ENCODE measurements at regions not wholly inside any gene's neighbourhood (a gene's known extent, or its start where the extent isn't known, plus 50 kb on each side); places are given as distances from the start of the nearest gene placed in this dataset.

DNA sequence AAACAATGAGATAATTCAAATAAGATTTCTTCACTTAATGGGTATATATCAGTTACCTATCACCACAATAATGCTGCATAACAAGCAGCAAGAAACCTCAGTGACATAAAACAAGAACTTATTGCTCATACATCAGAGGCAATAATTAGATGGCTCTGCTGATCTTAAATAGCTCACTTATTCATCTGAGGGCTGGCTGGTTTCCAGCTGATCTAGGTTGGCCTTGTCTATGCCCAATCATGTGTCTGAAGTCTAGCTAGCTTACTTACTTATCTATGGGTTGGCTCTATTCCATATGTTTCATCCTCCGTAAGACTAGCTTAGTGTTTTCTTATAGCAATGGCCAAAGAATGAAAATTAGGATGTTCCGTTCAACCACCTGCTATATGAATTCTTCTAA, 109.4 kb upstream of the AGTR1 start:
- TF ChIP-seq POLR2AphosphoS5 (IDR thresholded peaks at IDR 0.05; ENCODE audit: low read length) (no peak), ZZZ3 (IDR thresholded peaks at IDR 0.05; ENCODE audit: control insufficient read depth, insufficient read length, low read depth) (no peak), TCF7 (IDR thresholded peaks at IDR 0.05; ENCODE audit: borderline replicate concordance) (no peak), RELA (IDR thresholded peaks at IDR 0.05; ENCODE audit: borderline replicate concordance, partially characterized antibody) (no peak), TARDBP (IDR thresholded peaks at IDR 0.05; ENCODE audit: borderline replicate concordance) (no peak), RUNX3 (IDR thresholded peaks at IDR 0.05; ENCODE audit: low read length) (no peak), RAD21 (IDR thresholded peaks at IDR 0.05; ENCODE audit: insufficient read depth, low read depth, low read length) (no peak)
- TF ChIP-seq, protein P1, sequence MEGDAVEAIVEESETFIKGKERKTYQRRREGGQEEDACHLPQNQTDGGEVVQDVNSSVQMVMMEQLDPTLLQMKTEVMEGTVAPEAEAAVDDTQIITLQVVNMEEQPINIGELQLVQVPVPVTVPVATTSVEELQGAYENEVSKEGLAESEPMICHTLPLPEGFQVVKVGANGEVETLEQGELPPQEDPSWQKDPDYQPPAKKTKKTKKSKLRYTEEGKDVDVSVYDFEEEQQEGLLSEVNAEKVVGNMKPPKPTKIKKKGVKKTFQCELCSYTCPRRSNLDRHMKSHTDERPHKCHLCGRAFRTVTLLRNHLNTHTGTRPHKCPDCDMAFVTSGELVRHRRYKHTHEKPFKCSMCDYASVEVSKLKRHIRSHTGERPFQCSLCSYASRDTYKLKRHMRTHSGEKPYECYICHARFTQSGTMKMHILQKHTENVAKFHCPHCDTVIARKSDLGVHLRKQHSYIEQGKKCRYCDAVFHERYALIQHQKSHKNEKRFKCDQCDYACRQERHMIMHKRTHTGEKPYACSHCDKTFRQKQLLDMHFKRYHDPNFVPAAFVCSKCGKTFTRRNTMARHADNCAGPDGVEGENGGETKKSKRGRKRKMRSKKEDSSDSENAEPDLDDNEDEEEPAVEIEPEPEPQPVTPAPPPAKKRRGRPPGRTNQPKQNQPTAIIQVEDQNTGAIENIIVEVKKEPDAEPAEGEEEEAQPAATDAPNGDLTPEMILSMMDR (IDR thresholded peaks at IDR 0.05 in 2 of 3, conservative IDR thresholded peaks at IDR 0.05 in 1 of 3; ENCODE audit: control insufficient read depth in 2 of 3, extremely low read depth in 1 of 3, insufficient read depth in 1 of 3, low read depth in 3 of 3, low read length in 3 of 3): no peak
